Natural killer cell treated with Interleukin-12 subunit alpha and Interleukin-12 subunit beta and Interleukin-15 and Interleukin-18, amount 100 ng/mL, for 72 hours (primary cell): ENCODE measurements at regions not wholly inside any gene's neighbourhood (a gene's known extent, or its start where the extent isn't known, plus 50 kb on each side); places are given as distances from the start of the nearest gene placed in this dataset.

Experiments
- ATAC-seq, 2 donors: fragments of 150-1000 bp; cut with Tn5 transposase in 1 of 2; sonication (Bioruptor Pico), chemical (Tn5 transposase) in 1 of 2; 2 replicates each; pipeline ENCODE4 v1.10.0; 2021
- DNase-seq: peaks from one replicate; pipeline ENCODE4 v3.0.0; 2022; ENCODE audit warnings: low spot score
- H3K27ac Mint-ChIP-seq, 2 donors: 1 replicate in 1 of 2; 2 replicates in 1 of 2; pipeline ENCODE4 v1.8.0; 2022; ENCODE audit warnings: mixed read lengths in 2 of 2, mild to moderate bottlenecking in 1 of 2, moderate library complexity in 1 of 2
- H3K27me3 Mint-ChIP-seq, 2 donors: 1 replicate in 1 of 2; 2 replicates in 1 of 2; pipeline ENCODE4 v1.8.0; 2022; ENCODE audit warnings: mixed read lengths in 2 of 2
- H3K36me3 Mint-ChIP-seq: one replicate; pipeline ENCODE4 v1.8.0; 2022; ENCODE audit warnings: mixed read lengths
- H3K4me1 Mint-ChIP-seq, 2 donors: 1 replicate in 1 of 2; 2 replicates in 1 of 2; pipeline ENCODE4 v1.8.0; 2022; ENCODE audit warnings: low read depth in 2 of 2, mixed read lengths in 2 of 2, mild to moderate bottlenecking in 1 of 2
- H3K4me3 Mint-ChIP-seq: one replicate; pipeline ENCODE4 v1.8.0; 2022; ENCODE audit warnings: mixed read lengths
- H3K9me3 Mint-ChIP-seq: 2 replicates; pipeline ENCODE4 v1.8.0; 2022; ENCODE audit warnings: mixed read lengths

DNA sequence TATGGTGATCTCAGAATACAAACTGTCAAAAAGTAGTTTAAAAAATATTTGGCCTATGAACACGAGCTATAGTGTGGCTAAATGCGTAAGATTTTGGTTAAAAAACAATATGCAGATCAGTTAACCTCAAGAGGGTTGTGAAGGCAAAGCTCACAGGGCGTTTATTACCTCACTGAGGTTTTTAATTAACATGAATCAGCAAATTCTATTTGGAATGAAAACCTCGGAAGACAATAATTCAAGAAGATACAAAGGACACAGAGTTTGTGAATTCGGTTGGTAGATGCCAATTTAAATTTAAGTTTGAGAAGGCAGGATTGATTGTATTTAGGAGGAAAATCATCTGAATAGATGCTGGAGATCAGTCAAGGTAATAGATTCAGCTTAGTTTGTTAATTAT is 1434.6 kb downstream of the C4orf33 start:
- Mint-ChIP-seq H3K4me1 (no peaks in the 10 kb centered on the region), H3K36me3 (no peaks in the 10 kb centered on the region), H3K4me3 (no peak overlapping the region), H3K27me3 (no peaks in the 10 kb centered on the region), H3K27ac (no peak overlapping the region), H3K9me3 (peaks cover 22% of the 10 kb centered on the region)
- DNase-seq (no peak), ATAC-seq (no peak)

DNA sequence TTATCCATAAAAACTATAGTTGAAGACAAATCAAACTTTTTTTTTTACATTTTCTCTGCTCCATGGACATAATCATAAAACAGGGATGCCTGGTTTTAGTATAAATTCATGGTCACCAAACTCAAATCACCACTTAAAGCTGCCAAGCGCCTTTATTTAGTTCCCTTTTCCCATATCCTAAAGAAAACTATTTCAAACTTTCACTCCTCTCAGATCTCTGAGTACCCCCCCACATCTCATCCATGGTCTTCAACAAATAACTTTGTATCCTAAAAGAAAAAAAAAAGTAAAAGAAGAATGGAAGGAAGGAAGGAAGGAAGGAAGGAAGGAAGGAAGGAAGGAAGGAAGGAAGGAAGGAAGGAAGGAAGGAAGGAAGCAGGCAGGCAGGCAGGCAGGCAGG is 1438.7 kb downstream of the C4orf33 start:
- Mint-ChIP-seq H3K36me3 (no peaks in the 10 kb centered on the region), H3K27ac (no peak overlapping the region), H3K9me3 (peaks cover 16% of the 10 kb centered on the region), H3K4me3 (no peak overlapping the region), H3K4me1 (no peaks in the 10 kb centered on the region), H3K27me3 (no peaks in the 10 kb centered on the region)
- ATAC-seq (no peak), DNase-seq (no peak)

- Mint-ChIP-seq H3K4me3 (no peak overlapping the region), H3K9me3 (peaks cover 7% of the 10 kb centered on the region), H3K4me1 (no peaks in the 10 kb centered on the region), H3K36me3 (peaks cover 4% of the 10 kb centered on the region), H3K27ac (no peak overlapping the region), H3K27me3 (no peaks in the 10 kb centered on the region)
- DNase-seq (no peak), ATAC-seq (no peak)
Measured at GRCh38 chr4:130542953-130543352, 1447.0 kb downstream of the C4orf33 start.

GRCh38 chr4:130545171-130545570 is 1449.2 kb downstream of the C4orf33 start:
- ATAC-seq (no peak), DNase-seq (no peak)
- Mint-ChIP-seq H3K36me3 (peaks cover 5% of the 10 kb centered on the region), H3K27me3 (no peaks in the 10 kb centered on the region), H3K4me1 (no peaks in the 10 kb centered on the region), H3K27ac (no peak overlapping the region), H3K4me3 (no peak overlapping the region), H3K9me3 (peaks cover 8% of the 10 kb centered on the region)

- no peak for ATAC-seq
- Mint-ChIP-seq H3K27me3 (no peaks in the 10 kb centered on the region), H3K4me3 (no peak overlapping the region), H3K4me1 (no peaks in the 10 kb centered on the region), H3K27ac (no peak overlapping the region), H3K9me3 (peaks cover 8% of the 10 kb centered on the region), H3K36me3 (peaks cover 5% of the 10 kb centered on the region)
- DNase-seq = no peak
Measured at GRCh38 chr4:130545596-130545995, 1449.6 kb downstream of the C4orf33 start.

DNA sequence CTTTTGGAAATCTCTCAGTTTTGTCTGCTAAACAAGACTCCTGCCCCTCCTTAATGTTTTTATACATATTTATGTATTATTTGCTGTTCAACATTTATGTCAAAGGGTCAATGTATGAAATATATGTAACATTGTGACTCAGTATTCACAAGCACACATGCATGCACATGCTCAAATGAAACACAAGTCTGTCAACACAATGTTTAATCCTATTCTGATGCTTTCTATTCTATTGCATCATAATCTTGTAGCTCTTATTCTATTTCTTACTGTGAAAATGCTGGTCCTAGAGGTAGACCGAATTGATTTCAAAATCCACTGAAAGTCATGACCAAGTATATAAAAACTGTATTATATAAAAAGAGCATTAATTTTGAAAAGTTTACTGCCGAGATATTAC is 1463.3 kb downstream of the C4orf33 start:
- DNase-seq = no peak
- no peak for ATAC-seq

DNA sequence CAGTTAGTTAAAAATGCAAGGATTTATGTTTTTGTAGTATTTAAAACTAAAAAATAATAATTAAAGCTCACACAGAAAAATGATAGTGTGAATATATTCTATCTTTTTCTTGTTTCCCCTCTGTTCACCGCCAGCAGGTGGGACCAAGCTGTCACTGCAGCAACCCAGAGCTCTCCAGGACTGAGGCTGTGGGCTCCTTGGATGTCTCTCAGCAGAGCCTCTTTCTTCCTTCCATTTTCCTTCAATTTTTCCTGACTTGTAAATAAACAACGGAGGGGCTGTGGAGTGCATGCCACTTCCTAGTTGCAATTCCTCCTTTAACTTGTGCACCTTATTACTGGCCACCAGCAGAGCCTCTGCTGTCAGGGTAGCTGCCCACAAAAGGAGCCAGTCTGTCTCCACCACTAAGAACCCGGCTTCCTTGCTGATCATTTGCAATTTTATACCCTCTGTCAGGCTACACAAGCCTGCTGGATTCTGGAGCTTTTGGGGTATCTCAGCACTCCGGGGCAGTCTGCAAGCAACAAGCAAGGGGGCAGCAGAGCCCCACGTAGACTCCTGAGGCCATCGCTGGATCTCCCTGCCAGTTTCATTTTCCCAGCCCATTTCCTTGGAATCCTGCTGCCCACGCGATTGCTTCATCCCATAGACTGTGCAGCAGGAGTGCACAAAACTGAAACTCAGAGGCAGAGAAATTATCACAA is 1467.4 kb downstream of the C4orf33 start:
- DNase-seq (no peak), ATAC-seq (no peak)
- Mint-ChIP-seq H3K27me3 (no peaks in the 10 kb centered on the region), H3K4me3 (no peak overlapping the region), H3K36me3 (no peaks in the 10 kb centered on the region), H3K4me1 (no peaks in the 10 kb centered on the region), H3K27ac (no peak overlapping the region), H3K9me3 (peaks cover 22% of the 10 kb centered on the region)

More for the DNA sequence above, 1463.3 kb downstream of the C4orf33 start:
- peaks cover 16% of the 10 kb centered on the region for H3K9me3 Mint-ChIP-seq
- H3K4me3 Mint-ChIP-seq = no peak overlapping the region
- H3K27ac Mint-ChIP-seq = no peak overlapping the region
- no peaks in the 10 kb centered on the region for H3K27me3 Mint-ChIP-seq
- H3K36me3 Mint-ChIP-seq = no peaks in the 10 kb centered on the region
- no peaks in the 10 kb centered on the region for H3K4me1 Mint-ChIP-seq

- ATAC-seq (no peak), DNase-seq (no peak)
- peaks cover 20% of the 10 kb centered on the region for H3K9me3 Mint-ChIP-seq
- H3K27ac Mint-ChIP-seq = no peak overlapping the region
- H3K4me1 Mint-ChIP-seq = no peaks in the 10 kb centered on the region
- H3K36me3 Mint-ChIP-seq = no peaks in the 10 kb centered on the region
- no peaks in the 10 kb centered on the region for H3K27me3 Mint-ChIP-seq
- H3K4me3 Mint-ChIP-seq = no peak overlapping the region
Measured at GRCh38 chr4:130563889-130564418, 1468.0 kb downstream of the C4orf33 start.

DNA sequence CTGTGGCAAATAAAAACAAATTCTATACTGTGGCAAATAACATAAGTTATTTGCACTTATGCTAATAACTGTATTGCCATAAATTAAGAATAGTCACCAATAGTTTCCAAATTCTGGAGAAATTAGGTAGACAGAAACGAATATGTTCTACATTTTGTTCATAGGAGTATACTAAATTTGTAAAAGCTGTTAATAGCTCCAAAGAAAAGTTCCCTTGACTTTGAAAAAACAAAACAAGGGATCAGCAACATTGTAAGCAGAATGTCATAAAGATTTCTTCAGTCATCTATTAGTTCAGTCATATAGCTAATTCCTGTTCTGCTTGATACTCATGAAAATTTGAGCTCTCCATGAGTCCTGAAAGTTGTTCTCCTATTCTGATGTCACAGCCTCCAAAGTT is 1472.8 kb downstream of the C4orf33 start:
- H3K9me3 Mint-ChIP-seq = peaks cover 16% of the 10 kb centered on the region
- no peak overlapping the region for H3K27ac Mint-ChIP-seq
- no peak overlapping the region for H3K4me3 Mint-ChIP-seq
- ATAC-seq = no peak
- H3K27me3 Mint-ChIP-seq = no peaks in the 10 kb centered on the region
- DNase-seq = no peak
- no peaks in the 10 kb centered on the region for H3K4me1 Mint-ChIP-seq
- H3K36me3 Mint-ChIP-seq = no peaks in the 10 kb centered on the region

DNA sequence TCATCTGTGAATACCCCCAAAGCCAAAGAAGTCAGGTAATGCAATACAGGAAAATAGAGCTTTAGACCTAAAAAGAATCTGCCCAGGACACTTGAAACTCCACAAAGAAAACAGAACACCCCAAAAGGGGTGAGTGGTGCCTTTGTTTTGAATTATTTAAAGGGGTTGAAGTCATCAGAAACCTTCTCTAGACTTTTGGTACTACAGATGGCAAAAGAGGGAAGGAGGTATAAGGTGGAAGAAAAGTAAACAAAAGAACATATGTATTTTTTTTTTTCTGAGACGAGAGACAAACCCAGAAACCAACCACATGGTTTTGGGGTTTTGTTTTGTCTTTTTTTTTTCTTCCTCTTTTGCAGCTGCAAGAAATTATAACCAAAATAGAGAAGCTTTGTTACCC is 1477.8 kb downstream of the C4orf33 start:
- H3K4me3 Mint-ChIP-seq = no peak overlapping the region
- no peaks in the 10 kb centered on the region for H3K36me3 Mint-ChIP-seq
- ATAC-seq (no peak), DNase-seq (no peak)
- H3K9me3 Mint-ChIP-seq = peaks cover 14% of the 10 kb centered on the region
- no peak overlapping the region for H3K27ac Mint-ChIP-seq
- H3K4me1 Mint-ChIP-seq = no peaks in the 10 kb centered on the region
- no peaks in the 10 kb centered on the region for H3K27me3 Mint-ChIP-seq

GRCh38 chr4:130574215-130574614 is 1478.3 kb downstream of the C4orf33 start:
- Mint-ChIP-seq H3K27me3 (no peaks in the 10 kb centered on the region), H3K27ac (no peak overlapping the region)

GRCh38 chr4:130576218-130576617 is 1480.3 kb downstream of the C4orf33 start:
- peaks cover 19% of the 10 kb centered on the region for H3K9me3 Mint-ChIP-seq
- ATAC-seq (no peak), DNase-seq (no peak)
- no peak overlapping the region for H3K4me3 Mint-ChIP-seq
- no peaks in the 10 kb centered on the region for H3K4me1 Mint-ChIP-seq
- no peak overlapping the region for H3K27ac Mint-ChIP-seq
- H3K36me3 Mint-ChIP-seq = no peaks in the 10 kb centered on the region
- H3K27me3 Mint-ChIP-seq = no peaks in the 10 kb centered on the region

More at GRCh38 chr4:130574215-130574614, 1478.3 kb downstream of the C4orf33 start:
- Mint-ChIP-seq H3K36me3 (no peaks in the 10 kb centered on the region), H3K4me3 (no peak overlapping the region), H3K9me3 (peaks cover 14% of the 10 kb centered on the region), H3K4me1 (no peaks in the 10 kb centered on the region)
- DNase-seq (no peak), ATAC-seq (no peak)

- Mint-ChIP-seq H3K9me3 (peaks cover 20% of the 10 kb centered on the region), H3K4me1 (no peaks in the 10 kb centered on the region), H3K27ac (no peak overlapping the region), H3K36me3 (no peaks in the 10 kb centered on the region), H3K27me3 (no peaks in the 10 kb centered on the region), H3K4me3 (no peak overlapping the region)
- DNase-seq (no peak), ATAC-seq (no peak)
Measured at GRCh38 chr4:130591091-130591490, 1495.1 kb downstream of the C4orf33 start.

GRCh38 chr4:130600706-130601105 is 1504.8 kb downstream of the C4orf33 start:
- Mint-ChIP-seq H3K4me3 (no peak overlapping the region), H3K4me1 (no peaks in the 10 kb centered on the region), H3K27me3 (no peaks in the 10 kb centered on the region), H3K36me3 (peaks cover 5% of the 10 kb centered on the region), H3K9me3 (peaks cover 13% of the 10 kb centered on the region), H3K27ac (no peak overlapping the region)
- ATAC-seq = no peak
- no peak for DNase-seq

DNA sequence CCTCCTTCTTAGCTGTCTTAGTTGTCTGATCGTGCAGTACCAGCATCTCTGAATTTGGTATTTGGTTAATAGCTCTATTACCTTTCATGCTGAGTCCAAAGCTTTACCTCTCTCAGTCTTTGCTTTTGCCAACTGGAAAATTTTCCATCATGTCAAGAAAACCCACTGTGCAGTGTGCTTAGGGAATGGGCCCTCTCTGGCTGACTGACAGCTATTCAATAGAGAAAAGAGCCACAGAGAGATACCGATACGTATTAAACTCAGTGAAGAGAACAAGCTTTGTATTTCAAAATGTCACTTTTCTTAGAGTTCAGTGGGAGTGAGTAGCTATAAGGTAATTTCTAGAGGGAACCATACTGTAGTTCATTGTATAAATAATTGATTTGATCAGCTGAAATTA is 1507.1 kb downstream of the C4orf33 start:
- Mint-ChIP-seq H3K4me3 (no peak overlapping the region), H3K27me3 (no peaks in the 10 kb centered on the region), H3K4me1 (no peaks in the 10 kb centered on the region), H3K36me3 (peaks cover 5% of the 10 kb centered on the region), H3K27ac (no peak overlapping the region), H3K9me3 (peaks cover 19% of the 10 kb centered on the region)
- DNase-seq (no peak), ATAC-seq (no peak)
